Left cardiac atrium (tissue), 4 donors: ENCODE measurements at regions not wholly inside any gene's neighbourhood (a gene's known extent, or its start where the extent isn't known, plus 50 kb on each side); places are given as distances from the start of the nearest gene placed in this dataset.
"Not testable (repeated sequence)": the region's sequence is repeated elsewhere in the genome, so short reads cannot be mapped to it uniquely, and the experiment has no call there.

Experiments used
- ATAC-seq, 2 donors: fragments of 200-7000 bp; cut with Tn5 transposase; one replicate each; pipeline ENCODE4 v1.9.1; 2020; ENCODE audit warnings: mild to moderate bottlenecking in 2 of 2, moderate library complexity in 2 of 2
- DNase-seq: peaks from one replicate; pipeline ENCODE4 v3.0.0-alpha.2; 2020
- intact Hi-C, 2 donors: fragments of 100-400 bp; cut with DNase I; formaldehyde crosslinking; loops; one replicate each; pipeline versions ENCODE4 v1.14.1 to v1.15.1; 2022 to 2023
- donor health status: DM: no; HTN: yes; CAD: no.
- donor health status: DM: no; HTN: yes; CAD: no; lungs with severe emphysema.
- donor health status: DM: yes; HTN: yes; CAD: no.
- donor health status: Dilated cardiomyopathy.

DNA sequence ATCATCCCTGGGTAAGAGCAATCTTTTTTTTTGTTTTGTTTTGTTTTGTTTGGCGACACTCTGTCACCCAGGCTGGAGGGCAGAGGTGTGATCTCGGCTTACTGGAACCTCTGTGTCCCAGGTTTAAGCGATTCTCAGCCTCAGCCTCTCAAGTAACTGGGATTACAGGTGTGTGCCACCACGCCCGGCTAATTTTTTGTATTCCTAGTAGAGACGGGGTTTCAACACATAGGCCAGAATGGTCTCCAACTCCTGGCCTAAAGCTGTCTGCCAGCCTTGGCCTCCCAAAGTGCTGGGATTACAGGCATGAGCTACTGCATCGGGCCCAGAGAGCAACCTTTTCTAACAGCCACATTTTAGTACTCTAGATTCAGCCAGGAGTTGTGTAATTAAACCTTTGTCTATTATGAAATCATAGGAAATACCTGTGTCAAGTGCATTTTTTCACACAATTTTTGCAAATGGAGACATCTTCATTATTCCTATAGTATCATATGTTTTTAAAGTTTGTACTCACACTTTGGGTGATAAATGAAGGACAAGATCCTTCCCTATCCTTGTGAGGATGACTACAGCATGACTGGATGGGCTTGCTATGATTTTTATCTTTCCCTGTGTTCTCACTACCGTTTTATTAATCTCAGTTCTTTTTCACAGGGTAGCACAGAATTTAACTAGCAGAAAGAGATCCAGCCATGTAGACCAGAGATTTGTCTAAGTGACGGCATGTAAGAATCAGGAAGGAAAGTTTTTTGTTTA, 82.6 kb downstream of the OR2B2 start:
- DNase-seq (no peak), ATAC-seq (no peak)
- intact Hi-C loops, result no loop called here

DNA sequence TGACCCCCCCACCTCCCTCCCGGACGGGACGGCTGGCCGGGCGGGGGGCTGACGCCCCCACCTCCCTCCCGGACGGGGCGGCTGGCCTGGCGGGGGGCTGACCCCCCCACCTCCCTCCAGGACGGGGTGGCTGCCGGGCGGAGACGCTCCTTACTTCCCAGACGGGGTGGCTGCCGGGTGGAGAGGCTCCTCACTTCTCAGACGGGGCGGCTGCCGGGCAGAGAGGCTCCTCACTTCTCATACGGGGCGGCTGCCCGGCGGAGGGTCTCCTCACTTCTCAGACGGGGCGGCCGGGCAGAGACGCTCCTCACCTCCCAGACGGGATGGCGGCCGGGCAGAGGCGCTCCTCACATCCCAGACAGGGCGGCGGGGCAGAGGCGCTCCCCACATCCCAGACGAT, 84.7 kb downstream of the OR2B2 start:
- DNase-seq, ATAC-seq, intact Hi-C loops: not testable (repeated sequence)

DNA sequence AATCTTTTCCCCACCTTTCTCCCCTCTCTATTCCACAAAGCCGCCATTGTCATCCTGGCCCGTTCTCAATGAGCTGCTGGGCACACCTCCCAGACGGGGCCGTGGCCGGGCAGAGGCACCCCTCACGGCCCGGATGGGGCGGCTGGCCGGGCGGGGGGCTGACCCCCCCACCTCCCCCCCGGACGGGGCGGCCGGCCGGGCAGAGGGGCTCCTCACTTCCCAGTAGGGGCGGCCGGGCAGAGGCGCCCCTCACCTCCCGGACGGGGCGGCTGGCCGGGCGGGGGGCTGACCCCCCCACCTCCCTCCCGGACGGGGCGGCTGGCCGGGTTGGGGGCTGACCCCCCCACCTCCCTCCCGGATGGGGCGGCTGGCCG, 85.6 kb downstream of the OR2B2 start:
- ATAC-seq, DNase-seq: not testable (repeated sequence)

DNA sequence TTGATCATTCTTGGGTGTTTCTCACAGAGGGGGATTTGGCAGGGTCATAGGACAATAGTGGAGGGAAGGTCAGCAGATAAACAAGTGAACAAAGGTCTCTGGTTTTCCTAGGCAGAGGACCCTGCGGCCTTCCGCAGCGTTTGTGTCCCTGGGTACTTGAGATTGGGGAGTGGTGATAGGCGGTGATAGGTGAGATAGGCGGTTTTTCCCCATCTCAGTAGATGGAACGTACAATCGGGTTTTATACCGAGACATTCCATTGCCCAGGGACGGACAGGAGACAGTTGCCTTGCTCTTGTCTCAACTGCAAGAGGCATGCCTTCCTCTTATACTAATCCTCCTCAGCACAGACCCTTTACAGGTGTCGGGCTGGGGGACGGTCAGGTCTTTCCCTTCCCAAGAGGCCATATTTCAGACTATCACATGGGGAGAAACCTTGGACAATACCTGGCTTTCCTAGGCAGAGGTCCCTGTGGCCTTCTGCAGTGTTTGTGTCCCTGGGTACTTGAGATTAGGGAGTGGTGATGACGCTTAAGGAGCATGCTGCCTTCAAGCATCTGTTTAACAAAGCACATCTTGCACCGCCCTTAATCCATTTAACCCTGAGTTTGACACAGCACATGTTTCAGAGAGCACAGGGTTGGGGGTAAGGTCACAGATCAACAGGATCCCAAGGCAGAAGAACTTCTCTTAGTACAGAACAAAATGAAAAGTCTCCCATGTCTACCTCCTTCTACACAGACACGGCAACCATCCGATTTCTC, 86.2 kb downstream of the OR2B2 start:
- DNase-seq, intact Hi-C loops, ATAC-seq: not testable (repeated sequence)

More for the DNA sequence above, 85.6 kb downstream of the OR2B2 start:
- intact Hi-C loops, result not testable (repeated sequence)

DNA sequence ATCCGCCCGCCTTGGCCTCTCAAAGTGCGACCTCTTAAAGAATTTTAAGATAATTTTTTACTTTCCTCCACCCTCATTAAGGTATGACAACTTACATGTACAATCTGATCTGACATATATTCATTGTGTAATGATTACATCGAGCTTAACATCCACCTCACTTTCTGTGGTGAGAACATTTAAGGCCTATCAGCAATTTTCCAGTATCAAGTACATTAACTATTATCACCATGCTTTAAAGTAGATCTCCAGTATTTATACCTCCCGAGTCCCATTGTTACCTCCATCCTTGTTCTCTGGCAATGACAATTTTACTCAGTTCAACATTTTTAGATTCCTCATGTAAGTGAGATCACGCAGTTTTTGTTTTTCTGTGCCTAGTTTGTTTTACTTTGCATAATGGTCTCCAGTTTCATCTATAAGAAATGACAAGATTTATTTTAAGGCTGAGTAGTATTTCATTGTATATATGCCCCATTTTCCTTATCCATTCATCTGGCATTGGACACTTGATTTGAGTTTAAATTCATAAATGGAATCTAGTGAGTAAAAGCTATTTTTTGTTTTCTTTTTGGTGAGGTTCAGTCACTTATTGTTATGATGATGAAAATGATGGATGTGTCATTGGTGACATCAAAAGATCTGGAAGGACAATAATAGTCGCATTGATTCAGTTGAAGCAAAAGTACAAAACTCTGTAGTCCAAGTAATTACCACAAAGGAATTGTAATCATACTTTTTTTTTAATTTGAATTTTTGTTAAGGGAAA, 87.0 kb downstream of the OR2B2 start:
- DNase-seq (no peak), ATAC-seq (no peak)
- intact Hi-C loops, result no loop called here

DNA sequence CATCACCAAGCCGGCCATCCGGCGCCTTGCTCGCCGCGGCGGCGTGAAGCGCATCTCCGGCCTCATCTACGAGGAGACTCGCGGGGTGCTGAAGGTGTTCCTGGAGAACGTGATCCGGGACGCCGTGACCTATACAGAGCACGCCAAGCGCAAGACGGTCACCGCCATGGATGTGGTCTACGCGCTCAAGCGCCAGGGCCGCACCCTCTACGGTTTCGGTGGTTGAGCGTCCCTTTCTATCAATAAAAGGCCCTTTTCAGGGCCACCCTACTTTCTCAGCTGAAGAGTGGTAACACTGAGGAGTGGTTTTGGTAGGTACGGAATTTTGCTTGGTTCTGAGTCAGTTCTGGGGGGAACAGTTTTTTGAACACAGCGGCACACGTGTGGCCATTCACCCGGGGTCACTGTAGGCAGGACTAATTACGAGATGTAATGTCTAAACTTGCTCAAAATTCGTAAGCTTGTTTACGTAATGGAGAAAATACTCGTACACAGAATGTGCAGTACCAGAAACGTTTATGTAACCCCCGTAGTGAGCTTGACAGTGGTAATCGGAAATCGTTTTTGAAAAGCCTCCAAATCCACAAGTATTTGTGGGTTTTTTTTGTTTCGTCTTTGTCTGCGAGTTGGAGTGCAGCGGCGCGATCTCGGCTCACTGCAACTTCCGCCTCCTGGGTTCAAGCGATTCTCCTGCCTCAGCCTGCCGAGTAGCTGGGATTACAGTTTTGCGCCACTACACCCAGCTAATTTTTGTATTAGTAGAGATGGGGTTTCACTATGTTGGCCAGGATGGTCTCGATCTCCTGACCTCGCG, 87.8 kb downstream of the OR2B2 start:
- DNase-seq, result not testable (repeated sequence)

DNA sequence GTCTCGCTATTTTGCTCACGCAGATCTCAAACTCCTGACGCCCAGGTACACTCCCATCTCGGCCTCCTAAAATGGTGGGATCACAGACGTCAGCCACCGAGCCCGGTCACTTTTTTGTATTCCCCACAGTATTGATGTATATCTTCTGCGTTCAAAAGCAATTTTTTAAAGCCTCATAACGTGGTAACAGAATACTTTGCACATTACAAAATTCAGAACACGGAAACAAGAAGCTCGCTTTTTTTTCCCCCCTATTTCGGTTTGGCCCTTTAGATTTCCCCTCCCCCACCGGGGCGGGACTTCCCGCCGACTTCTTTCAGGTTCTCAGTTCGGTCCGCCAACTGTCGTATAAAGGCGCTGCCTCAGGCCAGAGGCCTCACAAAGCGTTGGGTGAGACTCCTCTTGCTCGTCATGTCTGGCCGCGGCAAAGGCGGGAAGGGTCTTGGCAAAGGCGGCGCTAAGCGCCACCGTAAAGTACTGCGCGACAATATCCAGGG, 88.4 kb downstream of the OR2B2 start:
- intact Hi-C loops, DNase-seq: not testable (repeated sequence)
- ATAC-seq, result peak; percentile 92 to 95

More for the DNA sequence above, 87.8 kb downstream of the OR2B2 start:
- intact Hi-C loops, result not testable (repeated sequence)
- ATAC-seq, result peak; percentile 66 to 88

DNA sequence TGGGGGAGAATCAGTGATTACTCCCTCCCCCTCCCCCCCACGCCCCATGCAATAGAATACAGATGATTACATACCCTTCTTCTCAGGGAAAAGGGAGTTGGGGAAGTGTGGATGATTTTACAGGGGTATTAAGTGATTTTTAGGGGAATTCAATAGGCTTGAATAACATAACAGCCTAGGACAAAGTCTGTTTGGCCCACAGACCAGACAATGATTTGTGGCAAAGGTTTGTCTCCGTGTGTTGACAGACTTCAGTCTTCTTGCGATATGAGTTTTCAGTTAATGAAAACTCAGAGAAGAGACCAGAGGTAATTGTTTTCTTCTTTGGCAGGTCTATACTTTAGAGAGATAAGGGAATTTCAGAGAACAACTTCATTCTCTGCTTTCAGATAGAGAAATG, 95.3 kb downstream of the OR2B2 start:
- ATAC-seq, result no peak
- intact Hi-C loops, result loop anchor here in 1 of 2 donors (10.0 kb wide), 1 partner anchor 78 kb away; a partner anchor contains a TSS
- no peak for DNase-seq

DNA sequence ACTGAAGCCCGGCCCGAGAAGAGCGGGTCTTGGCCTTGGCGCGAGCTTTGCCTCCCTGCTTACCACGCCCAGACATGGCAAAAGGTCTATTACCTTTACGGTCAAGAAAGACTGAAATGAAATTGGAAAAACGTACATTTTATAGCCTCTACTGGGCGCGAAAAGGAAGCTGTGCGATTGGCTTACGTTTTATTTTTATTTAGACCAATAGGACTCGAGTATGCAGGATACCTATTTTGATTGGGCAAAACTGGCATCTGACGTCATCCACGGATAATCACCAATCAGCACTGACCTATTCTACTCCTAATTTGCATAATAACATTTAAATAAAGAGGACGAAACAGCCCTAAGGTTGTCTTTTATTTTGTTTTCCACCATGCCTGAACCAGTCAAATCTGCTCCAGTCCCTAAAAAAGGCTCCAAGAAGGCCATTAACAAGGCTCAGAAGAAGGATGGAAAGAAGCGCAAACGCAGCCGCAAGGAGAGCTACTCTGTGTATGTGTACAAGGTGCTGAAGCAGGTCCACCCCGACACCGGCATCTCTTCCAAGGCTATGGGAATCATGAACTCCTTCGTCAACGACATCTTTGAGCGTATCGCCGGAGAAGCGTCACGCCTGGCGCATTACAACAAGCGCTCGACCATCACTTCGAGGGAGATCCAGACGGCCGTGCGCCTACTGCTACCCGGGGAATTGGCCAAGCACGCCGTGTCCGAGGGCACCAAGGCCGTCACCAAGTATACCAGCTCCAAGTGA, 97.4 kb downstream of the OR2B2 start:
- DNase-seq (peak; percentile 65), ATAC-seq (peak; percentile 87 to 88)
- intact Hi-C loops, result loop anchor here in 1 of 2 donors (10.0 kb wide), 1 partner anchor 80 kb away; a partner anchor contains a TSS

DNA sequence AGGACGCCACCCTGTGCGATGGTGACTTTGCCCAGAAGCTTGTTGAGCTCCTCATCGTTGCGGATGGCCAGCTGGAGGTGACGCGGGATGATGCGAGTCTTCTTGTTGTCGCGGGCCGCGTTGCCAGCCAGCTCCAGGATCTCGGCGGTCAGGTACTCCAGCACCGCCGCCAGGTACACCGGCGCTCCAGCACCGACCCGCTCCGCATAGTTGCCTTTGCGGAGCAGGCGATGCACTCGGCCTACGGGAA, 97.9 kb downstream of the OR2B2 start:
- peak; percentile 8 to 27 for ATAC-seq
- intact Hi-C loops, result loop anchor here in 1 of 2 donors (10.0 kb wide), 1 partner anchor 80 kb away; a partner anchor contains a TSS
- not testable (repeated sequence) for DNase-seq

DNA sequence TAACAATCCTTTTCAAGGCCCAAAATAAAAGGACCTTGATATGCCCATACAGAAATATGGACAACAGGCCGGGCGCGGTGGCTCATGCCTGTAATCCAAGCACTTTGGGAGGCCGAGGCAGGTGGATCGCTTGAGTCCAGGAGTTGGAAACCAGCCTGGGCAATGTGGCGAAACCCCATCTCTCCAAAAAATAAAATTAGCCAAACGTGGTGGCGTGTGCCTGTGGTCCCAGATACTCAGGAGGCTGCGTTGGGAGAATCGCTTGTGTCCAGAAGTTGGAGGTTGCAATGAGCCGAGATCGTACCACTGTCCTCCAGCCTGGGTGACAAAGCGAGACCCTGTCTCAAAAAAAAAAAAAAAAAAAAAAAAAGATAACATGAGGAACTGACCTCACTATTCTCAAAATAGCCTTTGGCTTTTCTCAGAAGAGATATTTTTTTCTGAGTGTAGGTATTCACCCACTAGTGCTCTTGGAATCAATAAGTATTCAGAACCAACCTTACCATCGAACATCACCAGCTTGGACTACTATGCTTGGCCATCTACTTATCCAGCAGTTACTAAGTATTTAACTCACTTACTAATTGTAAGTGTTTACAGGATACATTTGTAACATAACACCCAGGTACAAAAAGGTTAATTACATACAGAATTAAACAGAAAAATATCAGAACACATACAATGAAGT, 99.2 kb downstream of the OR2B2 start:
- intact Hi-C loops, result loop anchor here in 1 of 2 donors (10.0 kb wide), 1 partner anchor 82 kb away; a partner anchor contains a TSS
- DNase-seq (no peak), ATAC-seq (no peak)

DNA sequence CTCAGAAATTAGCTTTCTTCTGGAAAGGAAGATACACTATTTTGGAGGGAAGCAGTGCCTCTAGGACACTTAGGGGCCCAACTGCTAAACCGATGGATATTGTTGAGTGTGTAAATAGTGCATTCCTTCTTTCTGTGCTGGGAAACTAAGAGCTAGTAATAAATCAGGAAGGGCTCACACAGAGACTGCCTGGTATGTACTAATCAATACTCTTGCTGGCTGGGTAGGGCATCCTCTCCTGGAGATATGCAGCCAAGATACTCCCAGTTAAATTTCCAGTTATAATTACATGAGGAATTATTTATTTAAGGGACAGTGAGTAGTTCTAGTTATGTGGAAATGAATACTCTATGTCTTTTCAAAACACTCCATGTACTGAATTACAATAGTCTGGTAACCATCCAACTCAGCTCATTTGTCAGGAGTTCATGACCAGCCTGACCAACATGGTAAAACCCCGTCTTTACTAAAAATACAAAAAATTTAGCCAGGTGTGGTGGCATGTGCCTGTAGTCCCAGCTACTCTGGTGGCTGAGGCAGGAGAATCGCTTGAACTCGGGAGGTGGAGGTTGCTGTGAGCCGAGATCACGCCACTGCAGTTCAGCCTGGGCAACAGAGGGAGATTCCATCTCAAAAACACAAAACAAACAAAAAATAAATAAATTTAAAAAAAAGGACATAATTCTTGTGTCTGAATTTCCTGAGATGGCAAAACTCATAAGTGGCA, 100.0 kb downstream of the OR2B2 start:
- intact Hi-C loops, result loop anchor here in 1 of 2 donors (10.0 kb wide), 1 partner anchor 83 kb away; a partner anchor contains a TSS
- ATAC-seq, result no peak
- DNase-seq, result no peak

DNA sequence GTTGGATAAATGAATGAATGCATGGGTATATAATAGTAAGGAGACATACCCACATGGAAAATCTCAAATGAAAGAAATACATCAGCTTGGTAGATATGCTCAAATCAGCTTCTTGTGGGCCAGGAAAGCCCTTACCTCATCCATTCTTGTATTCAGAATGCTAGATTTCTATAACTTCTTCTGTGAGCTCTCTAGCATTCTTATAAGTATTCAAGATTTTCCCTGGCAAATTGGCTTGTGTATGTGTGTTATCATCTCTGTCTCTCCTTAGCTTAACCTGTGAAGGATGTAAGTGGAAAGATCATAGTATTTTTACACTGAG, 100.8 kb downstream of the OR2B2 start:
- intact Hi-C loops, result loop anchor here in 1 of 2 donors (10.0 kb wide), 1 partner anchor 83 kb away; a partner anchor contains a TSS

DNA sequence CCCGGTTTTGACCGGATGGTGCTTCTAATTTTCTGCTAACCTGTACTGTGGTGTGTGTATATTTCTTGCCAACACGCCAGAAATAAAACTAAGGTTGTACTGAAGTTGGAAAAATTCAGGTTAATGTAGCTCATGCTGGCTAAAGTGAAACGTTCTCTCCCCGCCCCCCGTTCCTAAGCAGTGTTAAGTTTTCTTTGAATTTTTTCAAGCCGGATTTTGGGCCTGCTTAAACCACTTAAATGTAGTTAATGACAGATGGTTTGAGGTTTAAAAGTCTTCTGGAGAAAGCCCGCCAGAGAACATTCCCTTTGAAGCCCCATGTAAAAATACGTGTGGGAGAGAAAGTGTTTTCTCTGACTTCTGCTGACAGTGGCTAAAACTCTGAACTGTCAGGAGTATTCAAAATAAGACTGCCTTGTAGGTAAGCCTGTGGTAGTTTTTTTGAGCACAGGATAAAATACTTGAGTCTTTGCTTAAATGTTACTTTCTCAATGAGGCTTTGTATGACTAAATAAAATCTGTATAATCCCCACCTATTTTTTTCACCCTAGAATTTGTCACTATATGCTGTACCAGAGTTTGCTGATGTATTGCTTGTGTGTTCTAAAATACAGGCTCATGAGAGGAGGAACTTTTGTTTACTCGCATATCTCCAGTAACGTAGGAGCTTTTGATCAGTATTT, 101.3 kb downstream of the OR2B2 start:
- ATAC-seq, result no peak
- intact Hi-C loops, result loop anchor here in 1 of 2 donors (10.0 kb wide), 1 partner anchor 84 kb away; a partner anchor contains a TSS
- no peak for DNase-seq

More for the DNA sequence above, 100.8 kb downstream of the OR2B2 start:
- DNase-seq (no peak), ATAC-seq (no peak)

DNA sequence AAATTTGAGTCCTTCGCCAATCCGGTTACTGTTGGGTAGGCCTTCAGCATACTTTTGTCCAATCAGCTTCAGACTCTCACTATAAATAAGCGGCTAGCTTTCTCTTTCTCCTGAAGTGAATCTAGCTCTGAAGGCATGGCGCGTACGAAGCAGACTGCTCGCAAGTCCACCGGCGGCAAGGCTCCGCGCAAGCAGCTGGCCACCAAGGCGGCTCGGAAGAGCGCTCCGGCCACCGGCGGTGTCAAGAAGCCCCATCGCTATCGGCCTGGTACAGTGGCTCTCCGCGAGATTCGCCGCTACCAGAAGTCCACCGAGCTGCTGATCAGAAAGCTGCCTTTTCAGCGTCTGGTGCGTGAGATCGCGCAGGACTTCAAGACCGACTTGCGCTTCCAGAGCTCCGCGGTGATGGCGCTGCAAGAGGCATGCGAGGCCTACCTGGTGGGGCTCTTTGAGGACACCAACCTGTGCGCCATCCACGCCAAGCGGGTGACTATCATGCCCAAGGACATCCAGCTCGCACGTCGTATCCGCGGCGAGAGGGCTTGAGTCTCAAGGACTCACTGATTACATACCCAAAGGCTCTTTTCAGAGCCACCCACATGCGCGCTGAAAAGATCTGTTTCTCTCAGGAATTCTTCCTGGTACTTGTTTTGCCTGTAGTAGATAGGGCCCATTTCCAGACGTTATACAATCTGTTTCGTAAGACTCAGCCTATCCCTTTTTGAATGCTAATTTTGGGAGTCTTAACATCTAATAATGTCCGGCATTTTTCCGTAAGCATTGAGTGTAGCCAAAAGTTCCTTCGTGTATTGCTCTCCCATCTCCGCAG, 102.0 kb downstream of the OR2B2 start:
- ATAC-seq (peak; percentile 74 to 82), DNase-seq (peak; percentile 64)
- intact Hi-C loops, result loop anchor here in 1 of 2 donors (10.0 kb wide), 1 partner anchor 85 kb away; a partner anchor contains a TSS
